ENCODE measurements at regions not wholly inside any gene's neighbourhood (a gene's known extent, or its start where the extent isn't known, plus 50 kb on each side); places are given as distances from the start of the nearest gene placed in this dataset.

- Mint-ChIP-seq H3K9me3 (ENCODE audit: unreplicated experiment) (peaks cover 10% of the 10 kb centered on the region), H3K36me3 (ENCODE audit: insufficient read depth, unreplicated experiment) (no peaks in the 10 kb centered on the region), H3K27me3 (ENCODE audit: insufficient read depth, unreplicated experiment) (peaks cover 2% of the 10 kb centered on the region), H3K27ac (ENCODE audit: unreplicated experiment) (no peak overlapping the region), H3K4me3 (ENCODE audit: unreplicated experiment) (no peak overlapping the region), H3K4me1 (ENCODE audit: low read depth, unreplicated experiment) (no peaks in the 10 kb centered on the region)
- no TSS peak for BruUV-seq (replicated peaks)
- Histone ChIP-seq H3K36me3 (ENCODE audit: control insufficient read depth, insufficient read depth, low read length) (no peaks in the 10 kb centered on the region), H3K4me1 (no peaks in the 10 kb centered on the region), H3K9me3 (no peaks in the 10 kb centered on the region; the same call in 1 of the 2 replicates), H3K27me3 (replicated peaks; ENCODE audit: control insufficient read depth, insufficient read depth, low read length) (no peaks in the 10 kb centered on the region), H3K4me3 (ENCODE audit: low read depth, low read length) (no peak overlapping the region)
- POLR2A ChIA-PET = no interaction called here
- no peak for DNase-seq
- intact Hi-C loops (cut with micrococcal nuclease; ENCODE audit: unreplicated experiment) = no loop called here
- CTCF ChIA-PET = no interaction called here
- TF ChIP-seq, protein P1, sequence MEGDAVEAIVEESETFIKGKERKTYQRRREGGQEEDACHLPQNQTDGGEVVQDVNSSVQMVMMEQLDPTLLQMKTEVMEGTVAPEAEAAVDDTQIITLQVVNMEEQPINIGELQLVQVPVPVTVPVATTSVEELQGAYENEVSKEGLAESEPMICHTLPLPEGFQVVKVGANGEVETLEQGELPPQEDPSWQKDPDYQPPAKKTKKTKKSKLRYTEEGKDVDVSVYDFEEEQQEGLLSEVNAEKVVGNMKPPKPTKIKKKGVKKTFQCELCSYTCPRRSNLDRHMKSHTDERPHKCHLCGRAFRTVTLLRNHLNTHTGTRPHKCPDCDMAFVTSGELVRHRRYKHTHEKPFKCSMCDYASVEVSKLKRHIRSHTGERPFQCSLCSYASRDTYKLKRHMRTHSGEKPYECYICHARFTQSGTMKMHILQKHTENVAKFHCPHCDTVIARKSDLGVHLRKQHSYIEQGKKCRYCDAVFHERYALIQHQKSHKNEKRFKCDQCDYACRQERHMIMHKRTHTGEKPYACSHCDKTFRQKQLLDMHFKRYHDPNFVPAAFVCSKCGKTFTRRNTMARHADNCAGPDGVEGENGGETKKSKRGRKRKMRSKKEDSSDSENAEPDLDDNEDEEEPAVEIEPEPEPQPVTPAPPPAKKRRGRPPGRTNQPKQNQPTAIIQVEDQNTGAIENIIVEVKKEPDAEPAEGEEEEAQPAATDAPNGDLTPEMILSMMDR (IDR thresholded peaks at IDR 0.05; ENCODE audit: insufficient read depth in 1 of 2, low read depth in 1 of 2, low read length in 1 of 2, severe bottlenecking in 1 of 2, unreplicated experiment in 1 of 2) = no peak
Measured at GRCh38 chr12:74602881-74603672, 65.4 kb downstream of the ATXN7L3B start.

DNA sequence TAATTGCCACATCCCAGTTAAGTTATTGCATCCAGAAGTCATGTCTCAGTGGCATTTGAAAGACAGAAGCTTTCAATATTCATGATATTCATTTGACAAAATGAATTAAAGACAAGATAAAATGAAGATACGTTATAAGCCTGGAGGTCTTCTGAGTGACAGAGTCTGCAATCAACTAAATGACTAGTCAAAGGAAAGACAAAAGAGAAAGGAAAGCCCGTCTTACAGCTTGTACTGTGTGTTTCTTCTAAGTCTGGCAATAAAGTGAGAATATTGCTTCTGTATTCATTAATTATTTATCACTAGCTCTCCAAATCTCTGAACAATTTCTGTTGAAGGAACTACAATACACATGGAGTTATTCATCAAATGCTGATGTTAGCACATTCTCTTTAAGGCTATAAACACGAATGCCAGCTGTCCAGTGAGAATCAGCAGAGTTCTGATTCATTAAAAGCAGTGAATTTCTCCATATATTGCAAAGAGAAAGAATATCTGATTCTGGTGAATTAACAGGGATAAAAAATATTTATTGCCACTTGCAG, 70.7 kb downstream of the ATXN7L3B start:
- H3K9me3 ChIP-seq = no peaks in the 10 kb centered on the region
- ChIA-PET CTCF (no interaction called here), POLR2A (no interaction called here)

GRCh38 chr12:74610711-74611110, 73.1 kb downstream of the ATXN7L3B start:
- no peak overlapping the region for H3K4me3 ChIP-seq (ENCODE audit: low read depth, low read length)
- no peaks in the 10 kb centered on the region for H3K4me1 ChIP-seq
- no peak for DNase-seq
- no TSS peak for BruUV-seq (replicated peaks)
- H3K4me1 Mint-ChIP-seq (ENCODE audit: low read depth, unreplicated experiment) = no peaks in the 10 kb centered on the region
- H3K27ac Mint-ChIP-seq (ENCODE audit: unreplicated experiment) = no peak overlapping the region
- no peaks in the 10 kb centered on the region for H3K9me3 Mint-ChIP-seq (ENCODE audit: unreplicated experiment)
- H3K27me3 Mint-ChIP-seq (ENCODE audit: insufficient read depth, unreplicated experiment) = no peaks in the 10 kb centered on the region
- ChIA-PET POLR2A (no interaction called here), CTCF (no interaction called here)
- H3K4me3 Mint-ChIP-seq (ENCODE audit: unreplicated experiment) = no peak overlapping the region
- no peaks in the 10 kb centered on the region for H3K27me3 ChIP-seq (replicated peaks; ENCODE audit: control insufficient read depth, insufficient read depth, low read length)
- H3K36me3 ChIP-seq (ENCODE audit: control insufficient read depth, insufficient read depth, low read length) = no peaks in the 10 kb centered on the region
- intact Hi-C loops (cut with micrococcal nuclease; ENCODE audit: unreplicated experiment) = no loop called here
- no peaks in the 10 kb centered on the region for H3K9me3 ChIP-seq
- TF ChIP-seq, protein P1 (IDR thresholded peaks at IDR 0.05; ENCODE audit: insufficient read depth in 1 of 2, low read depth in 1 of 2, low read length in 1 of 2, severe bottlenecking in 1 of 2, unreplicated experiment in 1 of 2) = no peak
- no peaks in the 10 kb centered on the region for H3K36me3 Mint-ChIP-seq (ENCODE audit: insufficient read depth, unreplicated experiment)

More for the DNA sequence above, 70.7 kb downstream of the ATXN7L3B start:
- Histone ChIP-seq H3K36me3 (ENCODE audit: control insufficient read depth, insufficient read depth, low read length) (no peaks in the 10 kb centered on the region), H3K27me3 (replicated peaks; ENCODE audit: control insufficient read depth, insufficient read depth, low read length) (no peaks in the 10 kb centered on the region), H3K4me1 (no peaks in the 10 kb centered on the region), H3K4me3 (ENCODE audit: low read depth, low read length) (no peak overlapping the region)
- Mint-ChIP-seq H3K36me3 (ENCODE audit: insufficient read depth, unreplicated experiment) (no peaks in the 10 kb centered on the region), H3K4me1 (ENCODE audit: low read depth, unreplicated experiment) (no peaks in the 10 kb centered on the region), H3K27ac (ENCODE audit: unreplicated experiment) (no peak overlapping the region), H3K9me3 (ENCODE audit: unreplicated experiment) (no peaks in the 10 kb centered on the region), H3K27me3 (ENCODE audit: insufficient read depth, unreplicated experiment) (no peaks in the 10 kb centered on the region), H3K4me3 (ENCODE audit: unreplicated experiment) (no peak overlapping the region)
- no TSS peak for BruUV-seq (replicated peaks)
- TF ChIP-seq, protein P1 (IDR thresholded peaks at IDR 0.05; ENCODE audit: insufficient read depth in 1 of 2, low read depth in 1 of 2, low read length in 1 of 2, severe bottlenecking in 1 of 2, unreplicated experiment in 1 of 2) = no peak
- intact Hi-C loops (cut with micrococcal nuclease; ENCODE audit: unreplicated experiment) = no loop called here
- DNase-seq = no peak

Data from Caco-2 (cell line).